Tibial nerve (tissue), 4 donors: ENCODE measurements at regions not wholly inside any gene's neighbourhood (a gene's known extent, or its start where the extent isn't known, plus 50 kb on each side); places are given as distances from the start of the nearest gene placed in this dataset.

Experiments used
- DNase-seq, 2 donors: peaks; one replicate each; pipeline ENCODE4 v3.0.0-alpha.2; 2019; ENCODE audit warnings: low spot score in 2 of 2
- H3K27ac ChIP-seq, 4 donors: fragments of 200-600 bp; sonication (generic) in 3 of 4; one replicate each; pipeline ENCODE4 v1.5.1; 2017 to 2019; ENCODE audit warnings: mild to moderate bottlenecking in 1 of 4
- H3K27me3 ChIP-seq, 2 donors: fragments of 200-600 bp; sonication (generic) in 1 of 2; one replicate each; pipeline versions ENCODE4 v1.5.1 to v1.6.0; 2017 to 2019
- H3K36me3 ChIP-seq, 3 donors: fragments of 200-600 bp; sonication (generic); one replicate each; pipeline ENCODE4 v1.5.1; 2018 to 2019
- H3K4me1 ChIP-seq, 4 donors: fragments of 200-600 bp; sonication (generic) in 3 of 4; one replicate each; pipeline ENCODE4 v1.5.1; 2017 to 2019
- H3K4me3 ChIP-seq, 4 donors: fragments of 200-600 bp; sonication (generic) in 3 of 4; one replicate each; pipeline ENCODE4 v1.5.1; 2017 to 2019; ENCODE audit warnings: mild to moderate bottlenecking in 1 of 4, moderate library complexity in 1 of 4
- H3K9me3 ChIP-seq, 4 donors: fragments of 200-600 bp; sonication (generic) in 3 of 4; one replicate each; pipeline ENCODE4 v1.5.1; 2017 to 2019
- CTCF ChIP-seq, 5 experiments: fragments of 200-600 bp in 3 of 5; fragments of 450-650 bp in 2 of 5; sonication (generic) in 3 of 5; IDR thresholded peaks; one replicate each; pipeline ENCODE4 v1.5.1; 2016 to 2019; ENCODE audit warnings: antibody characterized with exemption in 5 of 5, mild to moderate bottlenecking in 3 of 5, moderate library complexity in 2 of 5
- EP300 ChIP-seq, 2 donors: sonication (generic); formaldehyde crosslinking; IDR thresholded peaks; one replicate each; pipeline ENCODE4 v1.6.1; 2017; ENCODE audit warnings: antibody characterized with exemption in 2 of 2, mild to moderate bottlenecking in 1 of 2
- POLR2A ChIP-seq, 2 donors: fragments of 450-650 bp; IDR thresholded peaks; one replicate each; pipeline ENCODE4 v1.6.1; 2017; ENCODE audit warnings: antibody characterized with exemption in 2 of 2, mild to moderate bottlenecking in 2 of 2, moderate library complexity in 2 of 2
- WGBS, 2 donors: methylation state at CpG; one replicate each; pipeline ENCODE4 v1.1.5; 2018; 5-methylcytosine and 5-hydroxymethylcytosine counted together

DNA sequence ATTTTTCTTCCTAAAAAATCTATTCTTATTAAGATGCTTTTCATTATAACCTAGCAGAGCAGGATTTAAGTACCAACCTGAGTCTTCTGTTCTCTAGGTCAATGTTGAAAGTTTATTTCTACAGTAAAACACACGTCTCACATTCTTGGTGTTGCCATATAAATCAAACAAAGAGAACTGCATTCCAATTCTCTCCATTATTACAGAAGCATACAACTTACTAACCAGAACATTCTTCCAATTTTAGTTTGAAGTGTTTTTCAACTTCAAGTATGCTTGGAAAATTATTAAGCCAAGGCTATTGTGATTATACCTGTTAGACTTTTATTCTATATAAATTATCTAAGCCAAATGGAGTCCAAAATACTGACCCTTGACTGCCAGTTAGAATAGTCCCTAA lies 110.4 kb upstream of the PMFBP1 start:
- no peak overlapping the region for H3K27ac ChIP-seq
- H3K27me3 ChIP-seq = no peaks in the 10 kb centered on the region
- DNase-seq = no peak
- no peaks in the 10 kb centered on the region for H3K9me3 ChIP-seq
- H3K4me3 ChIP-seq = no peak overlapping the region
- no peaks in the 10 kb centered on the region for H3K4me1 ChIP-seq
- no peaks in the 10 kb centered on the region for H3K36me3 ChIP-seq
- WGBS, 2 donors = 58 to 72% methylated on average over 1 of the region's 1 CpG
- TF ChIP-seq POLR2A (IDR thresholded peaks at IDR 0.05) = no peak
- TF ChIP-seq CTCF (IDR thresholded peaks at IDR 0.05) = no peak
- TF ChIP-seq EP300 (IDR thresholded peaks at IDR 0.05) = no peak

- no peaks in the 10 kb centered on the region for H3K36me3 ChIP-seq
- no peaks in the 10 kb centered on the region for H3K4me1 ChIP-seq
- H3K9me3 ChIP-seq = no peaks in the 10 kb centered on the region
- no peaks in the 10 kb centered on the region for H3K27me3 ChIP-seq
- H3K27ac ChIP-seq = no peak overlapping the region
- TF ChIP-seq EP300 (IDR thresholded peaks at IDR 0.05) (no peak), POLR2A (IDR thresholded peaks at IDR 0.05) (no peak)
- no peak overlapping the region for H3K4me3 ChIP-seq
- DNase-seq = no peak
- 95 to 96% methylated on average over 3 of the region's 3 CpGs for WGBS, 2 donors
Measured at GRCh38 chr16:72278301-72278700, 106.3 kb upstream of the PMFBP1 start.

GRCh38 chr16:72277749-72278148 lies 105.8 kb upstream of the PMFBP1 start:
- Histone ChIP-seq H3K27ac (no peak overlapping the region), H3K27me3 (no peaks in the 10 kb centered on the region), H3K4me3 (no peak overlapping the region), H3K36me3 (no peaks in the 10 kb centered on the region), H3K4me1 (no peaks in the 10 kb centered on the region), H3K9me3 (no peaks in the 10 kb centered on the region)
- TF ChIP-seq EP300 (IDR thresholded peaks at IDR 0.05) (no peak), POLR2A (IDR thresholded peaks at IDR 0.05) (no peak), CTCF (IDR thresholded peaks at IDR 0.05) (no peak)
- DNase-seq = no peak
- 75 to 76% methylated on average over 2 of the region's 2 CpGs for WGBS, 2 donors

- peaks cover 0 to 6% (median 0%) of the 10 kb centered on the region in 4 donors for H3K4me1 ChIP-seq
- H3K9me3 ChIP-seq = no peaks in the 10 kb centered on the region
- H3K36me3 ChIP-seq = no peaks in the 10 kb centered on the region
- 79 to 81% methylated on average over 3 of the region's 3 CpGs for WGBS, 2 donors
- H3K27me3 ChIP-seq = no peaks in the 10 kb centered on the region
- DNase-seq = no peak
- no peak overlapping the region for H3K27ac ChIP-seq
- no peak overlapping the region for H3K4me3 ChIP-seq
- TF ChIP-seq EP300 (IDR thresholded peaks at IDR 0.05) (no peak), POLR2A (IDR thresholded peaks at IDR 0.05) (no peak), CTCF (IDR thresholded peaks at IDR 0.05) (no peak)
Measured at GRCh38 chr16:72271699-72272240, 99.8 kb upstream of the PMFBP1 start.

DNA sequence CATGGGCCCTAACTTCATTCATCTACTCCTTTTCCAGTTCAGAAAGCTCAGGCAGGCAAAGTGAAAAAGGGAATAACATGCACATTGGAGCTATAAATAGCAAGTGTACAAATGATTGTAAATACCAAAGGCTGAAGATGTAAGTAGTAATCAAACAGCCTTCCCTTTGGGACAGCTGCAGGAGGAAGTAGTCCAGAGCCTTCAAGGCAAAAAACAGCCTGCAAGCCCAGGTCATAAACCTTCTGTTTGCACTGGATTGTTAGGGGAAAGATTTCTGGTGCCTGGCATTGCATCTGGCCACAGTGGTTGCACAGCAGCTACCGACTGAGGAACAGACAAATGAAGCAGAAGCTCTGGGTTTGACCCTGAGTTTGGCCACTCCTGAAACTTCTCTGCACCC lies 98.6 kb upstream of the PMFBP1 start:
- TF ChIP-seq CTCF (IDR thresholded peaks at IDR 0.05) (no peak), POLR2A (IDR thresholded peaks at IDR 0.05) (no peak), EP300 (IDR thresholded peaks at IDR 0.05) (no peak)
- 7 to 26% methylated on average over 1 of the region's 1 CpG for WGBS, 2 donors

DNA sequence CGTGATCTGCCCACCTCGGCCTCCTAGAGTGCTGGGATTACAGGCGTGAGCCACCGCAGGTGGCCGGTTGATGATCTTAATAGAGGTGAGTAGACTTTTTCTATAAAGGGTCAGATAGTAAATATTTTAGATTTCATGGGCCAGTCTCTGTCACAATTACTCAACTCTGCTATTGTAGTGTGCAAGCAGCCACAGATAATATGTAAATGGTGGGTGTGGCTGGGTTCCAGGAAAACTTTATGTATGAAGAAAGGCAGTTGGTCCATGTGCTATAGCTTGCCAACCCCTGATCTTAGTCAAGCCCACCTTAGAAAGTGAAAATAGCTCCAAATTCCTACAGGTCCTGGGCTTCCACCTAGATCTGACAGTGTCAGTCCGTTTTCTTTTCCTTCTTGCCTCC lies 94.9 kb upstream of the PMFBP1 start:
- Histone ChIP-seq H3K9me3 (no peaks in the 10 kb centered on the region), H3K36me3 (no peaks in the 10 kb centered on the region), H3K4me1 (peaks cover 0 to 6% (median 0%) of the 10 kb centered on the region in 4 donors), H3K4me3 (no peak overlapping the region), H3K27ac (no peak overlapping the region), H3K27me3 (no peaks in the 10 kb centered on the region)
- TF ChIP-seq POLR2A (IDR thresholded peaks at IDR 0.05) (no peak), CTCF (IDR thresholded peaks at IDR 0.05) (no peak), EP300 (IDR thresholded peaks at IDR 0.05) (no peak)
- 87 to 94% methylated on average over 6 of the region's 6 CpGs for WGBS, 2 donors
- DNase-seq = no peak

More for the DNA sequence above, 98.6 kb upstream of the PMFBP1 start:
- Histone ChIP-seq H3K9me3 (no peaks in the 10 kb centered on the region), H3K36me3 (no peaks in the 10 kb centered on the region), H3K4me1 (peaks cover 0 to 6% (median 0%) of the 10 kb centered on the region in 4 donors), H3K4me3 (no peak overlapping the region), H3K27ac (no peak overlapping the region), H3K27me3 (no peaks in the 10 kb centered on the region)
- no peak for DNase-seq
